Ramos (cell line): ENCODE measurements at regions not wholly inside any gene's neighbourhood (a gene's known extent, or its start where the extent isn't known, plus 50 kb on each side); places are given as distances from the start of the nearest gene placed in this dataset.

Experiments used
- in situ Hi-C: fragments of 300-500 bp; cut with MboI; formaldehyde crosslinking; loops from one replicate; pipeline ENCODE4 v1.14.3; 2022; ENCODE audit warnings: low sequenced_read_pairs; ENCODE audit not compliant: unreplicated experiment

GRCh38 chr1:60222360-60223115 lies 149.0 kb upstream of the C1orf87 start:
- in situ Hi-C loops, result no loop called here

GRCh38 chr1:60213253-60213652 lies 139.7 kb upstream of the C1orf87 start:
- in situ Hi-C loops, result no loop called here

GRCh38 chr1:60196026-60196425 lies 122.5 kb upstream of the C1orf87 start:
- in situ Hi-C loops, result no loop called here

- in situ Hi-C loops, result no loop called here
These were observed 112.1 kb upstream of the C1orf87 start for GRCh38 chr1:60185684-60186083.

GRCh38 chr1:60184521-60184920 lies 111.0 kb upstream of the C1orf87 start:
- in situ Hi-C loops, result no loop called here

- in situ Hi-C loops, result no loop called here
These were observed 100.3 kb upstream of the C1orf87 start for GRCh38 chr1:60173729-60174505.

- in situ Hi-C loops, result no loop called here
These were observed 99.4 kb upstream of the C1orf87 start for GRCh38 chr1:60173006-60173405.

- in situ Hi-C loops, result no loop called here
These were observed 98.2 kb upstream of the C1orf87 start for GRCh38 chr1:60171801-60172200.

GRCh38 chr1:60170709-60171108 lies 97.1 kb upstream of the C1orf87 start:
- in situ Hi-C loops, result no loop called here

GRCh38 chr1:60169206-60169605 lies 95.6 kb upstream of the C1orf87 start:
- in situ Hi-C loops, result no loop called here

GRCh38 chr1:60162936-60163335 lies 89.4 kb upstream of the C1orf87 start:
- in situ Hi-C loops, result no loop called here

- in situ Hi-C loops, result no loop called here
These were observed 86.6 kb upstream of the C1orf87 start for GRCh38 chr1:60160141-60160540.

GRCh38 chr1:60156371-60156770 lies 82.8 kb upstream of the C1orf87 start:
- in situ Hi-C loops, result no loop called here

- in situ Hi-C loops, result no loop called here
These were observed 80.4 kb upstream of the C1orf87 start for GRCh38 chr1:60153961-60154360.

GRCh38 chr1:60152891-60153290 lies 79.3 kb upstream of the C1orf87 start:
- in situ Hi-C loops, result no loop called here

GRCh38 chr1:60151311-60151710 lies 77.7 kb upstream of the C1orf87 start:
- in situ Hi-C loops, result no loop called here

GRCh38 chr1:60149251-60149650 lies 75.7 kb upstream of the C1orf87 start:
- in situ Hi-C loops, result no loop called here

- in situ Hi-C loops, result no loop called here
These were observed 73.3 kb upstream of the C1orf87 start for GRCh38 chr1:60146884-60147283.

GRCh38 chr1:60145771-60146170 lies 72.2 kb upstream of the C1orf87 start:
- in situ Hi-C loops, result no loop called here

- in situ Hi-C loops, result no loop called here
These were observed 68.2 kb upstream of the C1orf87 start for GRCh38 chr1:60141743-60142142.

GRCh38 chr1:60141276-60141675 lies 67.7 kb upstream of the C1orf87 start:
- in situ Hi-C loops, result no loop called here

GRCh38 chr1:60137406-60137805 lies 63.8 kb upstream of the C1orf87 start:
- in situ Hi-C loops, result no loop called here
